ENCODE measurements at regions not wholly inside any gene's neighbourhood (a gene's known extent, or its start where the extent isn't known, plus 50 kb on each side); places are given as distances from the start of the nearest gene placed in this dataset.

GRCh38 chr10:78319841-78320240 is 286.2 kb downstream of the RPS24 start:
- Histone ChIP-seq H3K27me3 (ENCODE audit: control insufficient read depth, insufficient read depth, low read length) (no peaks in the 10 kb centered on the region), H3K4me3 (ENCODE audit: low read depth, low read length) (no peak overlapping the region), H3K36me3 (ENCODE audit: control insufficient read depth, insufficient read depth, low read length) (no peaks in the 10 kb centered on the region)
- DNase-seq (ENCODE audit: low read depth): no peak
- TF ChIP-seq CTCF (IDR thresholded peaks at IDR 0.05; ENCODE audit: insufficient read depth, low read length, poor library complexity, severe bottlenecking): no peak

GRCh38 chr10:78320506-78320905 is 286.8 kb downstream of the RPS24 start:
- Histone ChIP-seq H3K4me3 (ENCODE audit: low read depth, low read length) (no peak overlapping the region), H3K27me3 (ENCODE audit: control insufficient read depth, insufficient read depth, low read length) (no peaks in the 10 kb centered on the region), H3K36me3 (ENCODE audit: control insufficient read depth, insufficient read depth, low read length) (no peaks in the 10 kb centered on the region)
- no peak for DNase-seq (ENCODE audit: low read depth)
- no peak for TF ChIP-seq CTCF (IDR thresholded peaks at IDR 0.05; ENCODE audit: insufficient read depth, low read length, poor library complexity, severe bottlenecking)

GRCh38 chr10:78321000-78321399 is 287.3 kb downstream of the RPS24 start:
- Histone ChIP-seq H3K36me3 (ENCODE audit: control insufficient read depth, insufficient read depth, low read length) (no peaks in the 10 kb centered on the region), H3K27me3 (ENCODE audit: control insufficient read depth, insufficient read depth, low read length) (no peaks in the 10 kb centered on the region), H3K4me3 (ENCODE audit: low read depth, low read length) (no peak overlapping the region)
- TF ChIP-seq CTCF (IDR thresholded peaks at IDR 0.05; ENCODE audit: insufficient read depth, low read length, poor library complexity, severe bottlenecking): no peak
- no peak for DNase-seq (ENCODE audit: low read depth)

- no peak for TF ChIP-seq CTCF (IDR thresholded peaks at IDR 0.05; ENCODE audit: insufficient read depth, low read length, poor library complexity, severe bottlenecking)
- no peaks in the 10 kb centered on the region for H3K36me3 ChIP-seq (ENCODE audit: control insufficient read depth, insufficient read depth, low read length)
- DNase-seq (ENCODE audit: low read depth): no peak
- H3K4me3 ChIP-seq (ENCODE audit: low read depth, low read length): no peak overlapping the region
- no peaks in the 10 kb centered on the region for H3K27me3 ChIP-seq (ENCODE audit: control insufficient read depth, insufficient read depth, low read length)
Observed at GRCh38 chr10:78321500-78321899, 287.8 kb downstream of the RPS24 start.

GRCh38 chr10:78326372-78326771 is 292.7 kb downstream of the RPS24 start:
- H3K27me3 ChIP-seq (ENCODE audit: control insufficient read depth, insufficient read depth, low read length): no peaks in the 10 kb centered on the region
- H3K4me3 ChIP-seq (ENCODE audit: low read depth, low read length): no peak overlapping the region
- no peak for TF ChIP-seq CTCF (IDR thresholded peaks at IDR 0.05; ENCODE audit: insufficient read depth, low read length, poor library complexity, severe bottlenecking)
- no peak for DNase-seq (ENCODE audit: low read depth)
- no peaks in the 10 kb centered on the region for H3K36me3 ChIP-seq (ENCODE audit: control insufficient read depth, insufficient read depth, low read length)

GRCh38 chr10:78327778-78328591 is 294.3 kb downstream of the RPS24 start:
- TF ChIP-seq CTCF (IDR thresholded peaks at IDR 0.05; ENCODE audit: insufficient read depth, low read length, poor library complexity, severe bottlenecking): no peak
- DNase-seq (ENCODE audit: low read depth): no peak

More at GRCh38 chr10:78327778-78328591, 294.3 kb downstream of the RPS24 start:
- H3K4me3 ChIP-seq (ENCODE audit: low read depth, low read length): no peak overlapping the region
- H3K36me3 ChIP-seq (ENCODE audit: control insufficient read depth, insufficient read depth, low read length): no peaks in the 10 kb centered on the region
- H3K27me3 ChIP-seq (ENCODE audit: control insufficient read depth, insufficient read depth, low read length): no peaks in the 10 kb centered on the region
